Liver (tissue), 8 donors: ENCODE measurements at regions not wholly inside any gene's neighbourhood (a gene's known extent, or its start where the extent isn't known, plus 50 kb on each side); places are given as distances from the start of the nearest gene placed in this dataset.

Experiments
- DNase-seq: peaks from one replicate; pipeline ENCODE4 v3.0.0-alpha.2; 2017; ENCODE audit warnings: low spot score
- H3K27ac ChIP-seq, 2 donors: one replicate each; pipeline ENCODE4 v1.7.0; 2013; ENCODE audit warnings: inconsistent platforms in 2 of 2, low read length in 2 of 2, control low read depth in 1 of 2, low read depth in 1 of 2, mild to moderate bottlenecking in 1 of 2
- H3K27me3 ChIP-seq, 4 donors: one replicate each; pipeline versions ENCODE4 v1.6.1 to v1.7.0; 2013; ENCODE audit warnings: low read length in 3 of 4, inconsistent platforms in 1 of 4, mild to moderate bottlenecking in 1 of 4, moderate library complexity in 1 of 4; ENCODE audit not compliant: control insufficient read depth in 4 of 4, insufficient read depth in 4 of 4
- H3K36me3 ChIP-seq, 4 donors: one replicate each; pipeline versions ENCODE4 v1.6.1 to v1.7.0; 2013; ENCODE audit warnings: low read length in 3 of 4, mild to moderate bottlenecking in 3 of 4, low read depth in 1 of 4, moderate library complexity in 1 of 4; ENCODE audit not compliant: control insufficient read depth in 4 of 4, insufficient read depth in 3 of 4
- H3K4me1 ChIP-seq, 4 donors: one replicate each; pipeline versions ENCODE4 v1.6.1 to v1.7.0; 2013; ENCODE audit warnings: low read length in 3 of 4, mild to moderate bottlenecking in 3 of 4, moderate library complexity in 1 of 4; ENCODE audit not compliant: control insufficient read depth in 4 of 4, insufficient read depth in 4 of 4
- H3K4me3 ChIP-seq, 3 donors: one replicate each; pipeline versions ENCODE4 v1.6.1 to v1.7.0; 2013; ENCODE audit warnings: low read length in 3 of 3, control low read depth in 1 of 3, low read depth in 1 of 3, mild to moderate bottlenecking in 1 of 3
- H3K9ac ChIP-seq, 2 donors: one replicate each; pipeline ENCODE4 v1.7.0; 2013; ENCODE audit warnings: low read length in 2 of 2, mild to moderate bottlenecking in 2 of 2, moderate library complexity in 2 of 2, control low read depth in 1 of 2, low read depth in 1 of 2
- H3K9me3 ChIP-seq, 4 donors: one replicate each; pipeline versions ENCODE4 v1.6.1 to v1.7.0; 2013; ENCODE audit warnings: low read length in 3 of 4; ENCODE audit not compliant: control insufficient read depth in 4 of 4
- ATF3 ChIP-seq: IDR thresholded peaks from 2 replicates; pipeline ENCODE4 v1.6.1; 2016; ENCODE audit warnings: antibody characterized with exemption
- CTCF ChIP-seq: fragments of 150-350 bp; IDR thresholded peaks from 2 replicates; pipeline ENCODE4 v1.5.1; 2017; ENCODE audit warnings: improper control_type of control experiment, low read depth, low read length; ENCODE audit not compliant: missing input control
- FOXA2 ChIP-seq: IDR thresholded peaks from 2 replicates; pipeline ENCODE4 v1.6.1; 2016; ENCODE audit warnings: antibody characterized with exemption
- GABPA ChIP-seq, 2 donors: IDR thresholded peaks in 1 of 2; conservative IDR thresholded peaks in 1 of 2; 2 replicates each; pipeline ENCODE4 v1.6.1; 2016; ENCODE audit warnings: antibody characterized with exemption in 2 of 2, mild to moderate bottlenecking in 1 of 2, moderate library complexity in 1 of 2
- HNF4A ChIP-seq, 2 donors: conservative IDR thresholded peaks; 2 replicates each; pipeline ENCODE4 v1.6.1; 2016; ENCODE audit warnings: antibody characterized with exemption in 2 of 2, mild to moderate bottlenecking in 2 of 2
- HNF4G ChIP-seq: IDR thresholded peaks from 2 replicates; pipeline ENCODE4 v1.6.1; 2016; ENCODE audit warnings: antibody characterized with exemption
- JUND ChIP-seq, 2 donors: IDR thresholded peaks; 2 replicates each; pipeline ENCODE4 v1.6.1; 2016; ENCODE audit warnings: antibody characterized with exemption in 2 of 2
- NR2F2 ChIP-seq: IDR thresholded peaks from 2 replicates; pipeline ENCODE4 v1.6.1; 2016; ENCODE audit warnings: antibody characterized with exemption
- RAD21 ChIP-seq, 2 donors: IDR thresholded peaks; 2 replicates each; pipeline ENCODE4 v1.6.1; 2016; ENCODE audit warnings: antibody characterized with exemption in 2 of 2, mild to moderate bottlenecking in 2 of 2
- RXRA ChIP-seq, 2 donors: IDR thresholded peaks; 2 replicates each; pipeline ENCODE4 v1.6.1; 2017 to 2018; ENCODE audit warnings: antibody characterized with exemption in 2 of 2, mild to moderate bottlenecking in 1 of 2
- SP1 ChIP-seq: IDR thresholded peaks from 2 replicates; pipeline ENCODE4 v1.6.1; 2018; ENCODE audit warnings: antibody characterized with exemption, mild to moderate bottlenecking
- WGBS: extraction: QIAGEN DNeasy Blood & Tissue Kit; methylation state at CpG from one replicate; pipeline ENCODE4 v1.1.7; 2013; 5-methylcytosine and 5-hydroxymethylcytosine counted together
- donor health status: healthy.
- donor health status: healthy.
- donor health status: healthy.
- donor health status: healthy.
- donor health status: healthy.

GRCh38 chr5:153050496-153051179 lies 439.8 kb upstream of the GRIA1 start:
- Histone ChIP-seq H3K36me3 (no peaks in the 10 kb centered on the region), H3K27ac (no peak overlapping the region), H3K27me3 (no peaks in the 10 kb centered on the region), H3K9ac (no peak overlapping the region), H3K4me3 (no peak overlapping the region), H3K4me1 (no peaks in the 10 kb centered on the region), H3K9me3 (no peaks in the 10 kb centered on the region)
- TF ChIP-seq NR2F2: no peak
- 39% methylated on average over 1 of the region's 1 CpG for WGBS
- no peak for DNase-seq

GRCh38 chr5:153066281-153066680 lies 424.2 kb upstream of the GRIA1 start:
- Histone ChIP-seq H3K27ac (no peak overlapping the region), H3K9me3 (no peaks in the 10 kb centered on the region), H3K4me3 (no peak overlapping the region), H3K27me3 (no peaks in the 10 kb centered on the region), H3K9ac (no peak overlapping the region), H3K36me3 (no peaks in the 10 kb centered on the region), H3K4me1 (no peaks in the 10 kb centered on the region)
- DNase-seq: no peak
- no peak for TF ChIP-seq GABPA (IDR thresholded peaks at IDR 0.05 in 1 of 2, conservative IDR thresholded peaks at IDR 0.05 in 1 of 2)
- TF ChIP-seq NR2F2: no peak
- no peak for TF ChIP-seq SP1
- TF ChIP-seq RAD21 (IDR thresholded peaks at IDR 0.05): no peak
- TF ChIP-seq FOXA2: no peak
- no peak for TF ChIP-seq HNF4A (conservative IDR thresholded peaks at IDR 0.05)
- no peak for TF ChIP-seq ATF3

GRCh38 chr5:153067869-153068268 lies 422.6 kb upstream of the GRIA1 start:
- no peaks in the 10 kb centered on the region for H3K4me1 ChIP-seq
- no peaks in the 10 kb centered on the region for H3K27me3 ChIP-seq
- DNase-seq: no peak
- H3K27ac ChIP-seq: no peak overlapping the region
- no peaks in the 10 kb centered on the region for H3K9me3 ChIP-seq
- TF ChIP-seq HNF4G (no peak), SP1 (no peak)
- 73% methylated on average over 1 of the region's 1 CpG for WGBS
- H3K9ac ChIP-seq: no peak overlapping the region
- no peak overlapping the region for H3K4me3 ChIP-seq
- no peaks in the 10 kb centered on the region for H3K36me3 ChIP-seq

- Histone ChIP-seq H3K4me3 (no peak overlapping the region), H3K36me3 (no peaks in the 10 kb centered on the region), H3K4me1 (no peaks in the 10 kb centered on the region), H3K9me3 (peaks cover 0 to 6% (median 0%) of the 10 kb centered on the region in 4 donors), H3K27me3 (peaks cover 0 to 5% (median 0%) of the 10 kb centered on the region in 4 donors), H3K9ac (no peak overlapping the region), H3K27ac (no peak overlapping the region)
- TF ChIP-seq JUND (IDR thresholded peaks at IDR 0.05) (no peak), RXRA (IDR thresholded peaks at IDR 0.05) (no peak), SP1 (no peak), CTCF (no peak)
- no peak for DNase-seq
- WGBS: 77% methylated on average over 5 of the region's 5 CpGs
Measured at GRCh38 chr5:153079396-153079795, 411.1 kb upstream of the GRIA1 start.
